HL-60 (cell line): ENCODE measurements at regions not wholly inside any gene's neighbourhood (a gene's known extent, or its start where the extent isn't known, plus 50 kb on each side); places are given as distances from the start of the nearest gene placed in this dataset.

Source experiments
- DNase-seq, 2 experiments: peaks; one replicate each; pipeline ENCODE4 v3.0.0-alpha.2; 2010 to 2020; ENCODE audit warnings: low read depth in 1 of 2, low spot score in 1 of 2
- H3K27ac ChIP-seq: fragments of 250-450 bp; sonication (Bioruptor Pico); replicated peaks from 2 replicates; pipeline ENCODE4 v1.5.1; 2020; ENCODE audit warnings: mild to moderate bottlenecking, moderate library complexity
- H3K27me3 ChIP-seq: fragments of 250-450 bp; sonication (Bioruptor Pico); 2 replicates; pipeline ENCODE4 v1.5.1; 2021; ENCODE audit warnings: mild to moderate bottlenecking, moderate library complexity; ENCODE audit not compliant: insufficient read depth, poor library complexity, severe bottlenecking
- H3K4me3 ChIP-seq: replicated peaks from 2 replicates; pipeline ENCODE4 v1.5.1; 2011; ENCODE audit warnings: mild to moderate bottlenecking, control low read depth, low read length; ENCODE audit not compliant: insufficient read depth
- CTCF ChIP-seq: IDR thresholded peaks from one replicate; pipeline ENCODE4 v1.5.1; 2011; ENCODE audit warnings: low read length, control low read depth, inconsistent platforms; ENCODE audit not compliant: insufficient read depth
- GABPA ChIP-seq: IDR thresholded peaks from 2 replicates; pipeline ENCODE4 v1.6.1; 2012; ENCODE audit warnings: low read depth
- POLR2AphosphoS5 ChIP-seq: IDR thresholded peaks from 2 replicates; pipeline ENCODE4 v1.6.1; 2012; ENCODE audit warnings: low read depth
- REST ChIP-seq: IDR thresholded peaks from 2 replicates; pipeline ENCODE4 v1.6.1; 2012; ENCODE audit warnings: low read depth; ENCODE audit not compliant: insufficient replicate concordance
- SPI1 ChIP-seq: IDR thresholded peaks from 2 replicates; pipeline ENCODE4 v1.6.1; 2012; ENCODE audit warnings: low read depth, mild to moderate bottlenecking, borderline replicate concordance

- DNase-seq: no peak
- H3K27ac ChIP-seq: no peak overlapping the region
- TF ChIP-seq SPI1: no peak
- TF ChIP-seq REST: no peak
- TF ChIP-seq GABPA: no peak
- TF ChIP-seq CTCF: no peak
- no peak for TF ChIP-seq POLR2AphosphoS5
- no peak overlapping the region for H3K4me3 ChIP-seq
- H3K27me3 ChIP-seq: no peaks in the 10 kb centered on the region
These were observed 178.2 kb downstream of the TDRD15 start for GRCh38 chr2:21301871-21302455.

GRCh38 chr2:21303876-21304275, 180.1 kb downstream of the TDRD15 start:
- Histone ChIP-seq H3K4me3 (no peak overlapping the region), H3K27ac (no peak overlapping the region), H3K27me3 (no peaks in the 10 kb centered on the region)
- TF ChIP-seq POLR2AphosphoS5 (no peak), SPI1 (no peak), GABPA (no peak), REST (no peak), CTCF (no peak)
- no peak for DNase-seq

- TF ChIP-seq GABPA: no peak
- no peak for TF ChIP-seq CTCF
- TF ChIP-seq SPI1: no peak
- TF ChIP-seq POLR2AphosphoS5: no peak
- no peak for TF ChIP-seq REST
- DNase-seq: no peak
- no peak overlapping the region for H3K4me3 ChIP-seq
These were observed 181.8 kb downstream of the TDRD15 start for GRCh38 chr2:21305581-21305980.

More at GRCh38 chr2:21305581-21305980, 181.8 kb downstream of the TDRD15 start:
- H3K27me3 ChIP-seq: no peaks in the 10 kb centered on the region
- H3K27ac ChIP-seq: no peak overlapping the region
